Skin epidermis (tissue), 12 donors: ENCODE measurements at regions not wholly inside any gene's neighbourhood (a gene's known extent, or its start where the extent isn't known, plus 50 kb on each side); places are given as distances from the start of the nearest gene placed in this dataset.

Source experiments
- H3K27ac ChIP-seq, 21 experiments: fragments of 200-600 bp; sonication (generic) in 11 of 21; one replicate each; pipeline ENCODE4 v1.5.0; 2020; ENCODE audit warnings: mild to moderate bottlenecking in 3 of 21, inconsistent platforms in 2 of 21, moderate library complexity in 2 of 21
- H3K4me3 ChIP-seq, 7 experiments: fragments of 200-600 bp; sonication (generic) in 2 of 7; one replicate each; pipeline ENCODE4 v1.5.0; 2020; ENCODE audit warnings: inconsistent platforms in 2 of 7, mild to moderate bottlenecking in 2 of 7, moderate library complexity in 1 of 7

DNA sequence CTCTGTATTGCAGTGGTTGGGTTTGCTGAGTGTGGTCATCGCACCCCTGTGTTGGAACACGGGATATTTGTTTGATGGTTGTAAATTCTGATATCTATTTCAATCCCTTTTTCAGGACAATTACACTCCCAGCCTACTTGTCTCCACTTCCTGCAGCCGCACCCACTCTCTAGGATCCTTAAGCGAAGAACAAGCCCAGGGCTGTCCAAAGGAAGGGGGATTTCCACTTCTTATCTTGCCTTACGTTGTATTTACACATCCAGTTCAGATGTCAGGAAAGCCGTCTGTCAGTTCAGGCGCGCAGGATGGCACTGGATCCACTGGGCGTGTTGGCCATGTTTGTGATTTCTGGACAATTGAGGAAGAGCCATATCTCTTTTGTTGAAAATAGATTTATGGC is 834.5 kb upstream of the SALL3 start:
- H3K4me3 ChIP-seq: no peak overlapping the region
- no peak overlapping the region for H3K27ac ChIP-seq

DNA sequence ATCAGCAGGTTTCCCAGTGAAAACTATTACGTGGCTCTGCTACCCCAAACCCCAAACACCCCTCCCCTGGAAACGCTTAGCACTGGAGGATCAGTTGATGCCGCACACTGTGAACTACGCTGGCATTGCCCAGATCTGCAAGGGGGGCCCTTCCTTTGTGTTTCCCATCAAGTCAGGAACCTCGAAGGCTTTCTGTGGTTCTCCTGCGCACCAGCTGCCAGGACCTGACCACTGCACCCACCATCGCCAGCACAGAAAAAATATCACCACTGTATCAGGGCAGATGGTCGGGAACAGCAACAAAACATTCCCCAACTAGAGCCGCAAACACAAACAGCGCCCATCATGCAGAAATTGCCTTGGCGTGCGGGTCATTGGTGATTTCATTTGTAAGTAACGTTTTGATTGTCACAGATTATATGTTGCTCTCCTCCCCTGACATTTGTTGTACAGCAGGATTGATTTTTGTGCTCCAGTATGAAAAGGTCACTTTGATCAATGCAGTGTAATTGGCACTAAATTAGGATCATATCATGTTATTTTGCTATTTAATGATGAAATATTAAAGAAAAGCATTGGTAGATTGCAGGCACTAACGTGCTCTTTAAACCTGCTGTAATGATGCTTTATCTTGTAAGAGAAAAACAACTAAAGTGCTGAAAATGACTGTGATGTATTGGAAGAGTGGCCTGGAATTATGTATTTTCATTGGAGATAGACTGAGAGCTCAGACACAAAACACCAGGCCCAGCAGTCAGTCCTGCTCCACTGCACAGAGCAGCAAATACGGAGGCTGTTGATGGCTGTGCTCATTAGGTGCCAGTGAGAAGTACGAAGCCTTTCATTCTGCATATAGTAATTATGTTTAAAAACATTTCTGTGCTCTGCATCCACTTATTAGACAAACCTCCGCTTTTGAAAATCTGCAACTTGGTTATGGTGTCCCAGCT is 833.2 kb upstream of the SALL3 start:
- H3K27ac ChIP-seq: no peak overlapping the region

DNA sequence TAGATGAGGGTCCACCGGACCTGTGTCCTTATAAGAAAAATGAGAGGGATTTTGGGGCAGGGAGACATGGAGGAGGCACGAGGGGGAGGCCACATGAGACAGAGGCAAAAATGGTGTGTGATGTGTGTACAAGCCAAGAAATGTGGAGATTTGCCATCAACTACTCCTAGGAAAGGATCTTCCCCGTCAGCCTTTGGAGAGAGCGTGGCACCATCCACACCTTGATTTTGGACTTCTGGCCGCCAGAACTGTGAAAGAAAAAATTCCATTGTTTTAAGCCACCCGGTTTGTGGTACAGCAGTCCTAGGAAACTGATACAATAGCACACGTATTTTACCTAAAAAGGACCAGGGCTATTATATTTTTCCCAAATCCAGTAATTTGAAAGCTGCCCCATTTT is 829.0 kb upstream of the SALL3 start:
- no peak overlapping the region for H3K27ac ChIP-seq
- H3K4me3 ChIP-seq: no peak overlapping the region

More for the DNA sequence above, 833.2 kb upstream of the SALL3 start:
- H3K4me3 ChIP-seq: no peak overlapping the region

DNA sequence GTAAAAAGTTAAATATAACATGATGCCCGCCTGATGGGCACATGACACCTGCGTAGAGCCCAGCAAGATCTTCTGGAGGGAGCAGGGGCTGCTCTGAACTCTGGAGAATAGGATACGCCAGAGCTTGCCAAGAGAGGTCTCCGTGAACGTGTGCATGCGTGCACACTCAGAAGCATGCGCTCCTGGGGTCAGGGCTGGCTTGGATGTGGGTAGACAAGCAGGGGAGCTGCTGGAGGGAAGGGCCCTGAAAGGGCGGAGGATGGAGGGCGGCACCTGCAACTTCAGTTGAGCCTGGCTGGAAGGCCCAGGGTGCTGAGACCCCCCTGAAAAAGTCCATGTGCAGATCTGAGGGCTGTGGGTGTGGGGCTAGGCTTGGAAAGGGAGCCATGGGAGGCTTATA is 828.4 kb upstream of the SALL3 start:
- H3K4me3 ChIP-seq: no peak overlapping the region
- H3K27ac ChIP-seq: no peak overlapping the region

DNA sequence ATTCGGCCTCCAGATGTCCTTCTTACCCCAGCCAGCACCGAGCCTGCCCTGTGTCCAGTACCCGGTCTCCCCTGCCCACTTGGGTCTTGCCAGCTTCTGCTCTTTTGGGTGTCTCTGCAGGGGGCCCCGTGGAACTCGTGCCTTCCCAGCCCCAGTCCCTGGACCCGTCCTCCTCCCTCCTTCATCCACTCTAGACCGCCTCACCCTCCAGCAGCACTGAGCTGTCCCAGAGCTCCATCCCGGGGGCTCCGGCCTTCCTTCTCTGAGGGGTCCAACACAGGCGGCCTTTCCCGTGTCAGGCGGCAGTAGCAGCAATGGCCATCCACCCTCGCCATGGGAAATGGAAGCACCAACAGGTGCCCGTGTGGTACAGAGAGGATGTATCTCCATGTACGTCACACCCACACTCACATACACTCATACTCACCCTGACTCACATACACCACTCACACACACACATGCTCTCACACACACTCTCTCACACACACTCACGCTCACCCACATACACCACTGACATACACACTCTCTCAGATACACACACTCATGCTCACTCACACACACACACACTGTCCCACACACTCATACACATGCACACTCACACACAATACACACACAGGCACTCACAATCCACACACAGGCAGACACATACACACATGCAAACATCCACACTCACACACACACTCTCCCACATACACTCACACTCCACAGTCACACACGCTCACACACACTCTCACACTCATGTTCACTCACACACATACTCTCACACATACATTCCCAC is 827.5 kb upstream of the SALL3 start:
- H3K27ac ChIP-seq: no peak overlapping the region
- no peak overlapping the region for H3K4me3 ChIP-seq

DNA sequence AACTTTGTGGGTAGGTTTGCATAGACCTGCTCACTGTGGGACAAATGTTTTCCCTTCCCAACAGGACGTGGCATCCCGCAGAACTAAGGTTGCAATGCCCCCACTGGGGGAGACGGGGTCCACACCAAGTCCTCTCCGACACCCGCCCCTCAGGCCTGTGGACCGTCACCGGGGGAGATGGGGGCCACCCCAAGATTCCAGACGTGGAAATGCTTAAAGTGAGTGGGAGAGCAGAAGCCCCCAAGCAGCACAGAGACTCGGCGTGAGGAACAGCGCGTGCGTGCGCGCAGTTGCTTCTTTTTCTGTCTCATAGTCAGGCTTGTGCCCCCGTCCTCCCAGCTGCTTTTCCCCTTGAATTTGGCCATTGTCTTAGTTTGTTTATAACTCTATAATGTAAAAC is 826.3 kb upstream of the SALL3 start:
- Histone ChIP-seq H3K27ac (no peak overlapping the region), H3K4me3 (no peak overlapping the region)

DNA sequence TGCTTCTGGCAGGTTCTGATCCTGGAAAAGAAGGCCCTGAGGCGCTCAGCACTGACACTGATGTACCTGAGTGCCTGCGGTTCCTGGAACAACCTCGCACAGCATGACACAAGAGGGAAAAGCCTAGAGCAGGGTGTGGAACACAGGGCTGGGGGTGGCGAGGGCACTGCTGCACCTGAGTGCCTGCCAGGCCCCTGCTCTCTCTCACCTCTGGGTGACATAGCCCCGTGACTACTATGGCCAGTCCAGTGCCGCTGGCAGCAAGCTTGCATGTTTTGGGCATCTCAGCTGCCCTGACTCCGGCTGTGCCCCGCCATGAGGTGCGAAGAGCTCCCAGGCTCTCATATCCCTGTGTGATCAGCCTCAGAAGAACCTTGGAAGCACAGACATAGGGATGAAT is 825.2 kb upstream of the SALL3 start:
- Histone ChIP-seq H3K27ac (no peak overlapping the region), H3K4me3 (no peak overlapping the region)

DNA sequence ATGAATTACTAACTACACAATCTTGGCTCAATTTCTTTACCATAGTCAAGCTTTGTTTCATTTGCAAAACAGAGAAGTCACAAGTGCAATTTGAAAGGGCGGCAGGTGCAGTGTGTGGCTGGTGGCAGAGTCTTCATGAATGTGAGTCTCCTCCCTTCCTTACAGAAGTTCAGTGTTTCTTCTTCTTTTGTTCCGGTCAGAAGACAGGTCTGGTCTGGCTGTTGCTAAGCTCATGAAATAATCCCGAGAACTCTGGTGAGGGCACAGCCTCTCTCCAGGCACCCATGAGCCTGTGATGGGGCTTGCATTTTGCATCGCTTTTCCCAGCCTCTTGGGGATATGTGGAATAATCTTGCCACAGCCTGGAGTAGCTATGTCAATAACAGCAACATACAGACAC is 824.8 kb upstream of the SALL3 start:
- H3K4me3 ChIP-seq: no peak overlapping the region
- H3K27ac ChIP-seq: no peak overlapping the region

DNA sequence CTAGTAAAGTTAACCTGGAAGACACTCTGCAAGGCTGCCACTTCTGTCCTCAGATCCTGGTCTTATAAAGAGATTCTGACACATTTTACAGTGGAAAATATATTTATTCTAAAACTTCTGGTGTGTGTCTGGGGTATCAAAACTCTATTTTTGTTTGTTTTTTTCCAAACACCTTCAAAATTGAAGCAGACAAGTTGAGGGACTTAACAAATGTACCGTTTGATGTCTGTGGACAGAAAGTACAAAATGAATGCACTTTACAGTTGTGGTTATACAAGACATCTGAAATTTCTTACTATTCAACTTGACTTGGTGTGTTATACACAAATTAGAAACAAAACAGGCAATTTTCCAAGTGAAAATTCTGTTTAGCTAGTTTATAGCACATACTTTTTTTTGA is 823.2 kb upstream of the SALL3 start:
- Histone ChIP-seq H3K4me3 (no peak overlapping the region), H3K27ac (no peak overlapping the region)

DNA sequence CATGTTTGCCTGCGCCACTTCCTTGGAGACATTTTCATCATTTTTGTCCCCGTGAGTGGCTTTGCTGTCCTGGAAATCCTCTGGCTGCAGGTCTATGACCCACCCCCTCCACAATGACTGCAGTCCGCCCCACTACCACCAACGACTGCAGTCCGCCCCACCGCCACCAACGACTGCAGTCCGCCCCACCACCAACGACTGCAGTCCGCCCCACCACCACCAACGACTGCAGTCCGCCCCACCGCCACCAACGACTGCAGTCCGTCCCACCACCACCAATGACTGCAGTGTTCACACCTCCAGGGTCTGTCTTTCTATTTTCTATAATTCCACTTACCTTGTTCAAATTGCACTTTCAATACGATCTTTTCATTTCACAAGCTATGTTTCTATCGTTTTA is 820.7 kb upstream of the SALL3 start:
- H3K4me3 ChIP-seq: no peak overlapping the region

DNA sequence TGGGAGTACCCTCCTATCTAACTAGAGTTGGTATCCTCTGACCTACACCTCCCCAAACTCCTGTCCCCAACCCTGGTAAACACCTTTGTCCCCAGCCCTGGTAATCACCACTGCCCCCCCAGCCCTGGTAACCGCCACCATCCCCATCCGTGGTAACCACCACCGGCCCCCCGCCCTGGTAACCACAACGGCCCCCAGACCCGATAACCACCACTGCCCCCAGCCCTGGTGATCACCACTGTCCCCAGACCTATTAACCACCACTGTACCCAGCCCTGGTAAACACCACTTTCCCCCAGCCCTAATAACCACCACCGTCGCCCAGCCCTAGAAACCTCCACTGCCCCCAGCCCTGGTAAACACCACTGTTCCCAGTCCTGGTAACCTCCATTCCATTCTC is 820.2 kb upstream of the SALL3 start:
- Histone ChIP-seq H3K27ac (no peak overlapping the region), H3K4me3 (no peak overlapping the region)

More for the DNA sequence above, 820.7 kb upstream of the SALL3 start:
- H3K27ac ChIP-seq: no peak overlapping the region

DNA sequence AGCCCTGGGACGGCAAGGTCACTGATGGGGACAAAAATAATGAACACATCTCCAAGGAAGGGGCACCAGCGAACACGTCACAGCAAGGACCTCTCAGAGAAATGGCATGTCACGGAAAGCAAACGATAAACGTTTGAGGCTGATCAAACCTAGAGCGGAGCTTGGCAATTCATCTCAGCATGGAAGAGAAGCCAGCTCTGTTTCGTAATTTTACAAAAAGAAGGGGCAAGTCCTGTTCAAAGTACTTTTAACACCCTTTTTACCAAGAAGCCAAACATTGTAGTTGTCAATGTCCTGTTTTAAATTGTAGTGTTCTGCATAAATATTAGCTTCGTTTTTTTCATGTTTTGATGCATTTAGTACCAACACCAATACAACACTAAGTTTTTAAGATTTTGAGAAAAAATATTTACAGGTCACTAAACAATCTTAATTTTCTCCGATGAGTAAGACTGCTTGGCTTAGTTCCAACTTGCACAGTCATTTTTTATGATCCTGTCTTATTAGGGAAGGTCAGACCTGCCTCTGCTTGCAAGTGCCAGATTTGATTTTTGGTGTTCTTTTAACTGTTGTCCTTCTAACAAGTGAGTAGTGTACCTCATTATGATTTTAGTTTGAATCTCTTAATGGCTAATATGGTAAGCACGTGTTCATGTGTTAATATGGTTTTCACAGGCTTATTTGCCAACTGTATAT is 818.5 kb upstream of the SALL3 start:
- Histone ChIP-seq H3K4me3 (no peak overlapping the region), H3K27ac (no peak overlapping the region)

DNA sequence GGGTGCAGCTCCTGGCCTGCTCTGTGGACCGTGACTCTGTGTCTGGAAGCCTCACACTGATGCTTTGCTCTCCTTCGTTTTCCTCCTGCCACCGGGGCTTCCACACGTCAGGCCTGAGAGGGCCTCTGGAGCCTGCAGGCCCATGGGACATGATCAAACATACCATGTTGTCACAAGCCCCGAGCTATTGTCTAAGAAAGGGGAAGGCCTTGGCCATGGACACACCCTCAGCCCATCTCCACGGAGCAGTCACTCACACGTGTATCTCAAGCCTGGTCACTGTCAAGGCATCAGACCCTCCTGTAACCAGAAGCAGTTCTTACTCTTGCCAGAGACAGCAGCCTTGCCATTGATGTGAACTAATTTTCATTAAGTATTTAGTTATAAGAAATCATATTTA is 814.1 kb upstream of the SALL3 start:
- H3K27ac ChIP-seq: no peak overlapping the region
- no peak overlapping the region for H3K4me3 ChIP-seq

DNA sequence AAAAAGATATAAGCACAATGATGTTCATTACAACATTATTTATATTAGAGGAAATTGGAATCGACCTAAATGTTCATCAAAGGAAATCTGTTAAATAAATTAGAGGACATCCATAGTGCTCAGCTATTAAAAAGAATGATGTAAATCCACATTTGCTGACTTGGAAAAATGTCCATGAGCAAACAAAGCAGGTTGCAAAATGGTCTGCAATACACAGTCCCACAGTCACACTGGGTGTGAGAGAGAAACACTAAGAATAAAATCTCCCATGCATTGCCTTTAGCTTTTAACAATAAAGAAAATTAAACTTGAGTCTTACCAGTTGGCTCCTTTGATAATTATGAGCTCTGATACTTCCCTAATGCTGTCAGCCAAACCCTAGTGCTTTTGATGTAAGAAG is 811.1 kb upstream of the SALL3 start:
- Histone ChIP-seq H3K27ac (no peak overlapping the region), H3K4me3 (no peak overlapping the region)

DNA sequence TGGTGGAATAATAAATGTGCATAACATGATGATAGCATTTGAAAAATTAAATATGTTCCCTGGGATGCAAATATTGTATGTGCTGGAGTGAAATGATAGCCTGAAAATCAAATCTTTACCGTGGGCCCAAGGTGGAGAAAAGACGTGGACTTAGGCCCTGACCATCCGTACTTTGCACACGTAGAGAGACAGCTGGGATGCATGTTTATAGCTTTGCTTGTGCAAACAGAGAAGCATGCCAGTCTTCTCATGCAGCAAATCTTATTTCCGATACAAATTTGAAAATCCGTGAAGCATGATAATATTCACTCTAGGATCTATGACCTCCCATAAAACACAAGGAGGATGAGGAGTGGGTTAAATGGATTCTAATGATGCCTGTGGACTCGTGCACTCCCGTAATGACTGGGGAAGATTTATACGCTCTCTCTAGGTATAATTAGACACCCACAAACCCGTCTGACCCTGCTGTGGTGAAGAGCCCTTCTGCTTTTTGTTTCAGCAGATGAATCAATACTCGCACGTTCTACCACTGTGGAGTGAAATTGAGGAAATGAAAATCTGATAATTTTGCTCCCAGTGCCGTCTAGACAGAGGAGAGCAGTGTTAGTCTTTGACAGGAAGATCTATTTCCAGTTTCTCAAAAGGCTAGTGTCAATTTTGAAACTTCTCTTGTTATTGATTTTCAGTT is 810.3 kb upstream of the SALL3 start:
- H3K27ac ChIP-seq: no peak overlapping the region
- H3K4me3 ChIP-seq: no peak overlapping the region

DNA sequence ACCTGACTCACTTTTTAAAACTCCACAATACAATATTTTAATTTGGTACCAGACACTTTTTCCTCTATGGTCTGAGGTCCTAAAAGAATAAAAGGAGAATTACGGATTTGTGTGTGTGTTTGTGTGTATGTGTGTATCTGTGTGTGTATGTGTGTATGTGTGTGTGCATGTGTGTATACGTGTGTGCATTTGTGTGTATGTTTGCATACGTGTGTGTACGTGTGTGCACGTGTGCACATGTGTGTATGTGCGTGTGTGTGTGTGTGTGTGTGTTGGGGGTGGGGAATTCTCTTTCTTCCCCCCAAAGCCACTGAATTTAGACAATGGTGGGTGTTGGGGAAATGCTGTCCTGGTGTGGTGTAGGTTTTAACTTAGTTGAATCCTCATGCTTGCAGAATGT is 807.7 kb upstream of the SALL3 start:
- no peak overlapping the region for H3K4me3 ChIP-seq
- H3K27ac ChIP-seq: no peak overlapping the region

DNA sequence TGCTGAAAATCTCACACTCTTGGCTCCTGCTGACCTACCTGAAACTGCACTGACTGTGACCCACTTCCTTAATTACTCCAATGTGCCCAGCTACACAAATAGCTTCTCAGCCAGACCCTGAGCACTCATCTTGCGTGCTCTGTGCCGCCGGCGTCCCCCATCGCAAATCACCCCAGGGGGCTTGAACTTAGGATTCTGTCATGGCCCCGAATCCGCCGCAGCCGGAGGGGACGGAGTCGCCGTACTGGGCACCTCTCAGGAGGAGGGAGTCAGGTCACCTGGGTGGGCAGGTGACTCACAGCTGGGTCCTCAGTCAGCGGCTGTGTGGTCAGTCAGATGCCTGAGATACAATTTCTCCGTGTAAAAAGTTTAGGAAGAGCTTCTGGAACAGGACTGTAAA is 804.9 kb upstream of the SALL3 start:
- no peak overlapping the region for H3K4me3 ChIP-seq
- H3K27ac ChIP-seq: no peak overlapping the region

DNA sequence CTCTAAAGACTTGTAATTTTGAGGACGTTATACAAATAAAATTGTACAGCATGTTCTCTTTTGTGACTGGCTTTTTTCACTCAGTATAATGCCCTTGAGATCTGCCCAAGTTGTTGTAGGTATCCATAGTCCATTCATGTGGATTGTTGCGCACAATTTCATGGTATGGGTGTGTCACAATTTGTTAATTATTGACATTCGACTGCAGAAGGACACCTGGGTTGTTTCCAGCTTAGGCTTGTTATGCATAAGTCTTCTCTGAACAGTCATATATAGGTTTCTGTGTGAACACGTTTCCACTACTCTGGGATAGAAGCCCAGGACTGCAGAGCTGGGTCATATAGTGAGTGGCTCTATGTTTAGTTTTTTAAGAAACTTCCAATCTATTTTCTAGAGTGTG is 800.8 kb upstream of the SALL3 start:
- H3K27ac ChIP-seq: no peak overlapping the region
- no peak overlapping the region for H3K4me3 ChIP-seq

DNA sequence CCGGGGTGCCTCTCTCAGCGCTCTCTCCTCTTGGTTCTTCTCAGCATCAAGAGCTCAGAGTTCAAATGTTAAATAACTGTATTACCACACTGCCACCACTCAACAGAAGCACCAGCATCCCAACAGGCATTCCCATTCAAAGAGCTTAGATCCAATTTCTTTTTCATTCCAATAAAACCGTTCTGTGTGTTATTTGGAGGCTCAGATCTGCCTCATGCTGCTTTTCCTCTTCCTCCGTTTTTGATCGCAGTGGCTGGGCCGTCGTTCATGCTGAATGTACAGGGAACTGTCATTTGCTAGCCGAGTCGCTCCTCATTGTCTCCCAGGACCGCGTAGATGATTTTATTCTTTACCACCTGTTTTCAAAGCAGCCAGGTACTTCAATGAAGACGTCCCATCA is 798.9 kb upstream of the SALL3 start:
- Histone ChIP-seq H3K4me3 (no peak overlapping the region), H3K27ac (no peak overlapping the region)

DNA sequence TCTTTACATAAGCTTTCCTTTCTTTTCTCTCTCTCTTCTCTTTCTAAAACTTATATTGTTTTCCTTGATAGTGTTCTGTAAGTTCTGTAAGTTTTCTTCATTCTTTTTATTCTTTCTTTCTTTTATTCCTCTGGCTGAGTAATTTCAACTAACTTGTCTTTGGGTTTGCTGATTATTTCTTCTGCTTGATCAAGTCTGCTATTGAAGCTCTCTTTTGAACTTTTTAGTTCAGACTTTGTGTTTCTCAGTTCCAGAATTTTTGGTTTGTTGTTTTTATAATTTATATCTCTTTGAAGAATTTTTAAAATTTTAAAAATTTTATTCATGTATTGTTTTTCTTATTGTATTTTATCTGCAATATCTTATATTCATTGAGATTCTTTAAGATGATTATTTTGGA is 795.8 kb upstream of the SALL3 start:
- no peak overlapping the region for H3K27ac ChIP-seq
- no peak overlapping the region for H3K4me3 ChIP-seq
